Gastrocnemius medialis (tissue), 4 donors: ENCODE measurements at regions not wholly inside any gene's neighbourhood (a gene's known extent, or its start where the extent isn't known, plus 50 kb on each side); places are given as distances from the start of the nearest gene placed in this dataset.

Source experiments
- ATAC-seq, 2 donors: fragments of 150-250 bp; one replicate each; pipeline ENCODE4 v1.9.1; 2016
- DNase-seq, 2 donors: peaks; one replicate each; pipeline ENCODE4 v3.0.0-alpha.2; 2019
- H3K27ac ChIP-seq, 4 donors: fragments of 200-600 bp; sonication (generic); 1 replicate in 1 of 4; 2 replicates in 3 of 4; pipeline ENCODE4 v1.5.1; 2016 to 2018; ENCODE audit warnings: mild to moderate bottlenecking in 2 of 4, moderate library complexity in 1 of 4
- H3K27me3 ChIP-seq, 3 donors: fragments of 200-600 bp; sonication (generic) in 2 of 3; 1 replicate in 1 of 3; 2 replicates in 2 of 3; pipeline versions ENCODE4 v1.5.1 to v1.6.0; 2016 to 2019; ENCODE audit warnings: mild to moderate bottlenecking in 1 of 3, moderate library complexity in 1 of 3
- H3K36me3 ChIP-seq, 2 donors: fragments of 200-600 bp; sonication (generic) in 1 of 2; one replicate each; pipeline ENCODE4 v1.5.1; 2017 to 2018
- H3K4me1 ChIP-seq, 2 donors: fragments of 200-600 bp; sonication (generic) in 1 of 2; one replicate each; pipeline ENCODE4 v1.5.1; 2016 to 2017; ENCODE audit warnings: mild to moderate bottlenecking in 2 of 2
- H3K4me3 ChIP-seq, 4 donors: fragments of 200-600 bp; sonication (generic) in 3 of 4; 1 replicate in 1 of 4; 2 replicates in 3 of 4; pipeline ENCODE4 v1.5.1; 2016 to 2019; ENCODE audit warnings: mild to moderate bottlenecking in 2 of 4
- H3K9me3 ChIP-seq, 3 donors: fragments of 200-600 bp; sonication (generic) in 2 of 3; 1 replicate in 1 of 3; 2 replicates in 2 of 3; pipeline ENCODE4 v1.5.1; 2016 to 2019
- CTCF ChIP-seq, 5 experiments: fragments of 450-650 bp in 3 of 5; fragments of 200-600 bp in 2 of 5; sonication (generic) in 2 of 5; IDR thresholded peaks in 4 of 5; conservative IDR thresholded peaks in 1 of 5; 1 replicate in 4 of 5; 2 replicates in 1 of 5; pipeline ENCODE4 v1.5.1; 2016 to 2019; ENCODE audit warnings: antibody characterized with exemption in 5 of 5, mild to moderate bottlenecking in 3 of 5, moderate library complexity in 3 of 5
- POLR2A ChIP-seq, 2 donors: fragments of 450-650 bp; IDR thresholded peaks; one replicate each; pipeline ENCODE4 v1.6.1; 2017; ENCODE audit warnings: antibody characterized with exemption in 2 of 2, mild to moderate bottlenecking in 2 of 2, moderate library complexity in 2 of 2
- in situ Hi-C, 4 donors: fragments of 200-750 bp; cut with MboI; loops; one replicate each; pipeline versions ENCODE4 v1.15.0 to v1.8.0; 2017; ENCODE audit warnings: low sequenced_read_pairs in 4 of 4
- intact Hi-C: fragments of 100-400 bp; cut with DNase I; formaldehyde crosslinking; loops from one replicate; pipeline ENCODE4 v1.15.1; 2023; ENCODE audit warnings: low total_unique reads

GRCh38 chr4:20418861-20419451 lies 167.3 kb downstream of the SLIT2 start:
- Histone ChIP-seq H3K27me3 (no peaks in the 10 kb centered on the region), H3K36me3 (no peaks in the 10 kb centered on the region), H3K4me1 (no peaks in the 10 kb centered on the region), H3K9me3 (no peaks in the 10 kb centered on the region), H3K4me3 (peak overlapping the region in 3 of 4 donors; percentile 25 to 29 (median 29)), H3K27ac (no peak overlapping the region)
- in situ Hi-C loops = loop anchor here in 1 of 4 donors (25.0 kb wide), 1 partner anchor 268 kb away; no protein-coding TSS in a partner anchor
- peak in 1 of 2 donors; percentile 46 for ATAC-seq
- intact Hi-C loops = loop anchor here (2.0 kb wide), 1 partner anchor 266 kb away; no protein-coding TSS in a partner anchor
- DNase-seq = no peak
- TF ChIP-seq CTCF (IDR thresholded peaks at IDR 0.05 in 4 of 5, conservative IDR thresholded peaks at IDR 0.05 in 1 of 5) (peak in 2 of 5 experiments; percentile 14 to 26), POLR2A (IDR thresholded peaks at IDR 0.05) (no peak)

- H3K4me1 ChIP-seq = no peaks in the 10 kb centered on the region
- H3K27ac ChIP-seq = no peak overlapping the region
- no peaks in the 10 kb centered on the region for H3K9me3 ChIP-seq
- no peak for DNase-seq
- intact Hi-C loops = loop anchor here (10.0 kb wide), 1 partner anchor 106 kb away; no protein-coding TSS in a partner anchor
- no peaks in the 10 kb centered on the region for H3K27me3 ChIP-seq
- H3K36me3 ChIP-seq = no peaks in the 10 kb centered on the region
- no peak for ATAC-seq
- TF ChIP-seq POLR2A (IDR thresholded peaks at IDR 0.05) = no peak
- TF ChIP-seq CTCF (IDR thresholded peaks at IDR 0.05 in 4 of 5, conservative IDR thresholded peaks at IDR 0.05 in 1 of 5) = no peak
- no peak overlapping the region for H3K4me3 ChIP-seq
- in situ Hi-C loops = loop anchor here in 3 of 4 donors (10.0 to 25.0 kb wide), 2 partner anchors 264 to 266 kb away; no protein-coding TSS in a partner anchor
Measured at GRCh38 chr4:20420916-20421602, 169.4 kb downstream of the SLIT2 start.

DNA sequence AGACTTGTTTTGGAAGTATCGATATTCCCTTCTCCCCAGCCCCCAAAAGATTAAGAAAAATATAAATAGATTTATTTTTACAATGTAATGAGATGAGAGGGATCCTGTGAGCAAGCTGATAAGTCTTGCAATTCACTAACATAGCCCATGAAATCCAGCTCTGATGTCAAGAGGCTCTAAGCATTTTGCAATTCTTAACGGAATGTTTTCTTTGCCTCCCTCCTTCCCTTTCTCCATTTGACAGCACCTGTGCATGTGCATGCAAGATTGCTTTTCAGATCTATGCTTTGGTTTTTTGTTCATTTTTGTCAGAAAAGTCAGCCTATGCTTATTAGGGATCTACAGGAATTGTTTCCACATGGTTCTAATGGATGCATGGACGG lies 169.9 kb downstream of the SLIT2 start:
- TF ChIP-seq POLR2A (IDR thresholded peaks at IDR 0.05) = no peak
- no peak for TF ChIP-seq CTCF (IDR thresholded peaks at IDR 0.05 in 4 of 5, conservative IDR thresholded peaks at IDR 0.05 in 1 of 5)
- no peak overlapping the region for H3K27ac ChIP-seq
- ATAC-seq = no peak
- in situ Hi-C loops = loop anchor here in 3 of 4 donors (10.0 to 25.0 kb wide), 2 partner anchors 263 to 266 kb away; no protein-coding TSS in a partner anchor
- intact Hi-C loops = loop anchor here (10.0 kb wide), 1 partner anchor 107 kb away; no protein-coding TSS in a partner anchor
- no peaks in the 10 kb centered on the region for H3K36me3 ChIP-seq
- no peaks in the 10 kb centered on the region for H3K4me1 ChIP-seq
- no peaks in the 10 kb centered on the region for H3K9me3 ChIP-seq
- no peaks in the 10 kb centered on the region for H3K27me3 ChIP-seq
- no peak overlapping the region for H3K4me3 ChIP-seq
- no peak for DNase-seq

GRCh38 chr4:20422398-20422797 lies 170.7 kb downstream of the SLIT2 start:
- intact Hi-C loops (loop anchor here (10.0 kb wide), 1 partner anchor 108 kb away; no protein-coding TSS in a partner anchor), in situ Hi-C loops (loop anchor here in 3 of 4 donors (10.0 to 25.0 kb wide), 2 partner anchors 262 to 265 kb away; no protein-coding TSS in a partner anchor)
- Histone ChIP-seq H3K4me1 (no peaks in the 10 kb centered on the region), H3K9me3 (no peaks in the 10 kb centered on the region), H3K4me3 (no peak overlapping the region), H3K36me3 (no peaks in the 10 kb centered on the region), H3K27ac (no peak overlapping the region), H3K27me3 (no peaks in the 10 kb centered on the region)
- TF ChIP-seq POLR2A (IDR thresholded peaks at IDR 0.05) (no peak), CTCF (IDR thresholded peaks at IDR 0.05 in 4 of 5, conservative IDR thresholded peaks at IDR 0.05 in 1 of 5) (peak in 2 of 5 experiments; percentile 15 to 16)
- DNase-seq (no peak), ATAC-seq (no peak)
